Ascending aorta (tissue), 2 donors: ENCODE measurements at regions not wholly inside any gene's neighbourhood (a gene's known extent, or its start where the extent isn't known, plus 50 kb on each side); places are given as distances from the start of the nearest gene placed in this dataset.

Experiments used
- DNase-seq, 2 donors: peaks; one replicate each; pipeline ENCODE4 v3.0.0-alpha.2; 2019; ENCODE audit warnings: low spot score in 2 of 2
- H3K27ac ChIP-seq, 2 donors: fragments of 200-600 bp; sonication (generic); one replicate each; pipeline ENCODE4 v1.5.1; 2016 to 2017; ENCODE audit warnings: mild to moderate bottlenecking in 1 of 2
- H3K27me3 ChIP-seq: fragments of 200-600 bp; sonication (generic); one replicate; pipeline ENCODE4 v1.5.1; 2017
- H3K36me3 ChIP-seq, 2 donors: fragments of 200-600 bp; sonication (generic); one replicate each; pipeline ENCODE4 v1.5.1; 2016
- H3K4me1 ChIP-seq, 2 donors: fragments of 200-600 bp; sonication (generic); one replicate each; pipeline ENCODE4 v1.5.1; 2016 to 2017; ENCODE audit warnings: mild to moderate bottlenecking in 1 of 2
- H3K4me3 ChIP-seq, 2 donors: fragments of 200-600 bp; sonication (generic); one replicate each; pipeline ENCODE4 v1.5.1; 2016 to 2017; ENCODE audit warnings: mild to moderate bottlenecking in 1 of 2
- H3K9me3 ChIP-seq, 2 donors: fragments of 200-600 bp; sonication (generic); one replicate each; pipeline ENCODE4 v1.5.1; 2016
- intact Hi-C: fragments of 100-400 bp; cut with DNase I; formaldehyde crosslinking; loops from one replicate; pipeline ENCODE4 v1.15.1; 2023
- TF ChIP-seq, protein P1 (sequence below), 3 experiments: fragments of 200-600 bp in 2 of 3; fragments of 450-650 bp in 1 of 3; sonication (generic) in 2 of 3; IDR thresholded peaks; one replicate each; pipeline ENCODE4 v1.5.1; 2016 to 2019; ENCODE audit warnings: antibody characterized with exemption in 3 of 3, mild to moderate bottlenecking in 1 of 3, moderate library complexity in 1 of 3

DNA sequence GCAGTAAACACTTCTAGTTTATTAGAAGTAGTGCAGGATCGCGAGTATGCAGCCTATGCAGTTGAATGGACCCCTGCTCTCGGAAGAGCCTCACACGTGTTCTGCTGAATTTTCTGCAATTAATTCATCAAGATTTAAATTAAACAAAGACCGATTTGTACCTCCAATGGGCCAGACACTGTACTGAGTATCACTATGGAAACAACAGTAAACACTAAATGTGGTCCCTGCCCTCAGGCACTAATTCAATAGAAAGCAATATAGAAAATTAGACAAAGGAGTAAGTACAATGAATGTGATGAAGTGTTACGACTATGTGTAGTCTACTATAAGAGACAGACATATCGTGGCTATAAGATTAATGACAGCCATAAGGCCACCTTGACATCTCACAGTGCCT is 740.3 kb upstream of the FRG1 start:
- no peak for DNase-seq
- TF ChIP-seq, protein P1, sequence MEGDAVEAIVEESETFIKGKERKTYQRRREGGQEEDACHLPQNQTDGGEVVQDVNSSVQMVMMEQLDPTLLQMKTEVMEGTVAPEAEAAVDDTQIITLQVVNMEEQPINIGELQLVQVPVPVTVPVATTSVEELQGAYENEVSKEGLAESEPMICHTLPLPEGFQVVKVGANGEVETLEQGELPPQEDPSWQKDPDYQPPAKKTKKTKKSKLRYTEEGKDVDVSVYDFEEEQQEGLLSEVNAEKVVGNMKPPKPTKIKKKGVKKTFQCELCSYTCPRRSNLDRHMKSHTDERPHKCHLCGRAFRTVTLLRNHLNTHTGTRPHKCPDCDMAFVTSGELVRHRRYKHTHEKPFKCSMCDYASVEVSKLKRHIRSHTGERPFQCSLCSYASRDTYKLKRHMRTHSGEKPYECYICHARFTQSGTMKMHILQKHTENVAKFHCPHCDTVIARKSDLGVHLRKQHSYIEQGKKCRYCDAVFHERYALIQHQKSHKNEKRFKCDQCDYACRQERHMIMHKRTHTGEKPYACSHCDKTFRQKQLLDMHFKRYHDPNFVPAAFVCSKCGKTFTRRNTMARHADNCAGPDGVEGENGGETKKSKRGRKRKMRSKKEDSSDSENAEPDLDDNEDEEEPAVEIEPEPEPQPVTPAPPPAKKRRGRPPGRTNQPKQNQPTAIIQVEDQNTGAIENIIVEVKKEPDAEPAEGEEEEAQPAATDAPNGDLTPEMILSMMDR (IDR thresholded peaks at IDR 0.05), result no peak
- H3K4me3 ChIP-seq, result no peak overlapping the region
- intact Hi-C loops, result loop anchor here (5.0 kb wide), 1 partner anchor 1593 kb away; no protein-coding TSS in a partner anchor
- peaks cover 0 to 4% of the 10 kb centered on the region in 2 donors for H3K4me1 ChIP-seq
- no peak overlapping the region for H3K27ac ChIP-seq
- no peaks in the 10 kb centered on the region for H3K27me3 ChIP-seq
- no peaks in the 10 kb centered on the region for H3K36me3 ChIP-seq
- H3K9me3 ChIP-seq, result no peaks in the 10 kb centered on the region

DNA sequence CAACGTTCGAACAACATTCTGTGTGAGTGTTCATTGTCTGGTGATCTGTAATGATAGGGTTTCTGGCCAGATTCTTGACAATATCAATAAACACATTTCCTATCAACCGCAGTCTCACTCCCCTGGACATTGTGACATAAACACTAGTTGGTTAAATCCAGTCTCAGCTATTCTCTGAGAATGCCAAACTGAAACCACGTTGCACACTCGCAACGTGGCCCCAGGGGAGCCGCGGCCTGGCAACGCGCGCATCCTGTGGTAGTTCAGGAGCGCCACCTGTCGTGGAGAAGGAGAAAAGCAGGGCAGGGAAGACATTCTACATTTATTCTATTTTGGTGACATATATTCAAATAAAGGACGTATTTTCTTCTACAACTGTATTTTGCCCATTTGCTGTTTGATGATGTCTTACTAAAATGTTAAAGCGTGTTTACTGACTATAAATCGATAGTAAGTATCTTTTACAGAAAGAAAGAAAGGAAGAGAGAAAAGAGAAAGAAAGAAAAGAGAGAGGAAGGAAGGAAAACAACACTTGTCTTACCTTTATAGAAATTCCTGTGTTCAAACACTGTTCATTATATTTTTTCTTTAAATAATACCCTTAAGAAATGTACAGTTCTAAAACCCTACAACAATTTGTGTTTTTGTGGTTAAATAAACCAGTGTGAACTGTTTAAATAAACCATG is 738.3 kb upstream of the FRG1 start:
- DNase-seq, result peak in 1 of 2 donors; percentile 75
- Histone ChIP-seq H3K9me3 (no peaks in the 10 kb centered on the region), H3K27ac (no peak overlapping the region), H3K4me1 (peaks cover 0 to 4% of the 10 kb centered on the region in 2 donors), H3K4me3 (peak overlapping the region; percentile 6 to 55), H3K27me3 (no peaks in the 10 kb centered on the region), H3K36me3 (no peaks in the 10 kb centered on the region)
- intact Hi-C loops, result loop anchor here (5.0 kb wide), 1 partner anchor 1595 kb away; no protein-coding TSS in a partner anchor
- TF ChIP-seq, protein P1 (IDR thresholded peaks at IDR 0.05), result peak; percentile 10 to 82 (median 74)

DNA sequence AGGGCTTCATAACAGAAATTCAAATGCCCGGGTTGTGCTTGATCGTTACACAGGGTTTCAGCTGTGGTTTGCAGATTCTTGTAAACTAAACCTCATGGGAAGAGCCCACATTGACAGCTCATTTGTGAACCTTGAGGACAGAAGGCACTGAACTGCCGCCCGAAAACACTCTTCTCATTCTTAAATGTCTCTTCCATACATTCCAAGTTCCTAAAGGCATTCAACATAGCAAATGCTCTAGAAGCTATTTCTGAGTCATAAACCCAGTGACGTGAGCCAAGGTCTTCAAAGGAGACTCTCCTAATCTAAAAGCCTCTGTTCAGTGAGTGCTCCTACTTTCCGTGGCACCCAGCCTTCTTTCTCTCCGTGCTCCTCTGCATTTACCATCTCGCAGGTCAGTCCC is 737.8 kb upstream of the FRG1 start:
- Histone ChIP-seq H3K9me3 (no peaks in the 10 kb centered on the region), H3K4me1 (peaks cover 0 to 4% of the 10 kb centered on the region in 2 donors), H3K27me3 (no peaks in the 10 kb centered on the region), H3K27ac (no peak overlapping the region), H3K4me3 (peak overlapping the region in 1 of 2 donors; percentile 55), H3K36me3 (no peaks in the 10 kb centered on the region)
- intact Hi-C loops, result loop anchor here (5.0 kb wide), 1 partner anchor 1596 kb away; no protein-coding TSS in a partner anchor
- no peak for DNase-seq
- TF ChIP-seq, protein P1 (IDR thresholded peaks at IDR 0.05), result no peak

DNA sequence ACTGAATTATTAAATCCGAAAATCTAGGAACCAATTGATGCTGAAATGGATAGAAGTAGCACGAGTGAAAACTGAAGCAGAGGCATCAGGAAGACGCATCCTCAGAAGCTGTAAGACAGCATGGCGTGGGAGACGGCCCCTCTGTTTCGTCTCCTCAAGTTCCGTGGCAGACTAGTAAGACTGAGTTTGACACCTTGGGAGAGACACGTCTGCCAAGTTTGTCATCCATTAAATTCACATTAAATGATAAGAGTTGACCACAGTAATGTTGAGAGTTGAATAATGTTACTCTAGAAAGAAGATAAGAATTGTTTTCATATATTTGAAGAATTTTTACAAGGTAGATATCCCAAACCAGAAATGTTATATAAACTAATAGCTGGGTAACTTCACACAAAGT is 736.1 kb upstream of the FRG1 start:
- Histone ChIP-seq H3K4me1 (peaks cover 0 to 4% of the 10 kb centered on the region in 2 donors), H3K27ac (no peak overlapping the region), H3K27me3 (no peaks in the 10 kb centered on the region), H3K4me3 (no peak overlapping the region), H3K9me3 (no peaks in the 10 kb centered on the region), H3K36me3 (no peaks in the 10 kb centered on the region)
- TF ChIP-seq, protein P1 (IDR thresholded peaks at IDR 0.05), result no peak
- no peak for DNase-seq
- intact Hi-C loops, result loop anchor here (5.0 kb wide), 1 partner anchor 1597 kb away; no protein-coding TSS in a partner anchor

DNA sequence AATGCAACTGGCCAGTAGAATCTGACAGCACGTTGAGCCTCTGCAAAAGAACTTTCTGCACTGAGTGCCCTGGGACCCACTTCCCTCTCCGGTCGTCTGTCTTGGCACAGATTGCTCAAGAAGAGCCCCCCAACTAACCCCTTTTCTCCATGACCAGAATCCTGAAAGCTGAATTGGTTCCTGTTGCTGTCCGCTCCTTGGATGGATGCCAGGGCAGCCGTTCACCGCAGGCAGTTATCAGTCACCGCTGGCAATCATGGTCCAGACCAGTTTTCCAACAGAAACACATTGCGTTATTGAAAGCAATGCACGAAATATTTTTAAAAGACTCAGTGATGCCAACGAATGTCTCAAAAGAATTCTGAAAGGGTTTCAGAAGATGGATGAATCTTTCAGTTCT is 733.7 kb upstream of the FRG1 start:
- TF ChIP-seq, protein P1 (IDR thresholded peaks at IDR 0.05), result no peak
- H3K4me1 ChIP-seq, result peaks cover 0 to 4% of the 10 kb centered on the region in 2 donors
- H3K9me3 ChIP-seq, result no peaks in the 10 kb centered on the region
- no peak overlapping the region for H3K27ac ChIP-seq
- H3K4me3 ChIP-seq, result no peak overlapping the region
- no peaks in the 10 kb centered on the region for H3K27me3 ChIP-seq
- DNase-seq, result no peak
- no peaks in the 10 kb centered on the region for H3K36me3 ChIP-seq
- intact Hi-C loops, result no loop called here
